ENCODE measurements at regions not wholly inside any gene's neighbourhood (a gene's known extent, or its start where the extent isn't known, plus 50 kb on each side); places are given as distances from the start of the nearest gene placed in this dataset.

GRCh38 chr10:8247191-8247590, 192.7 kb downstream of the GATA3 start:
- DNase-seq (ENCODE audit: low spot score) = no peak
- H3K9me3 ChIP-seq (ENCODE audit: severe bottlenecking) = no peaks in the 10 kb centered on the region
- H3K4me1 ChIP-seq (ENCODE audit: insufficient read depth, poor library complexity, severe bottlenecking) = no peaks in the 10 kb centered on the region
- no peak for ATAC-seq (ENCODE audit: low read depth)
- H3K36me3 ChIP-seq (ENCODE audit: low read depth) = no peaks in the 10 kb centered on the region
- no peak overlapping the region for H3K27ac ChIP-seq (ENCODE audit: poor library complexity, severe bottlenecking)
- no peak overlapping the region for H3K4me3 ChIP-seq (ENCODE audit: severe bottlenecking)
- no peak for TF ChIP-seq CTCF (IDR thresholded peaks at IDR 0.05; ENCODE audit: poor library complexity, severe bottlenecking)
- no peaks in the 10 kb centered on the region for H3K27me3 ChIP-seq (ENCODE audit: insufficient read depth, poor library complexity, severe bottlenecking)

GRCh38 chr10:8248868-8249267, 194.4 kb downstream of the GATA3 start:
- Histone ChIP-seq H3K27me3 (ENCODE audit: insufficient read depth, poor library complexity, severe bottlenecking) (no peaks in the 10 kb centered on the region), H3K27ac (ENCODE audit: poor library complexity, severe bottlenecking) (no peak overlapping the region), H3K36me3 (ENCODE audit: low read depth) (no peaks in the 10 kb centered on the region), H3K4me3 (ENCODE audit: severe bottlenecking) (no peak overlapping the region), H3K9me3 (ENCODE audit: severe bottlenecking) (no peaks in the 10 kb centered on the region), H3K4me1 (ENCODE audit: insufficient read depth, poor library complexity, severe bottlenecking) (no peaks in the 10 kb centered on the region)
- no peak for ATAC-seq (ENCODE audit: low read depth)
- no peak for TF ChIP-seq CTCF (IDR thresholded peaks at IDR 0.05; ENCODE audit: poor library complexity, severe bottlenecking)
- no peak for DNase-seq (ENCODE audit: low spot score)

GRCh38 chr10:8254350-8254749, 199.9 kb downstream of the GATA3 start:
- no peak for ATAC-seq (ENCODE audit: low read depth)

GRCh38 chr10:8255301-8255700, 200.8 kb downstream of the GATA3 start:
- DNase-seq (ENCODE audit: low spot score) = no peak
- no peaks in the 10 kb centered on the region for H3K36me3 ChIP-seq (ENCODE audit: low read depth)
- H3K27me3 ChIP-seq (ENCODE audit: insufficient read depth, poor library complexity, severe bottlenecking) = no peaks in the 10 kb centered on the region
- H3K27ac ChIP-seq (ENCODE audit: poor library complexity, severe bottlenecking) = no peak overlapping the region
- no peaks in the 10 kb centered on the region for H3K4me1 ChIP-seq (ENCODE audit: insufficient read depth, poor library complexity, severe bottlenecking)
- H3K9me3 ChIP-seq (ENCODE audit: severe bottlenecking) = no peaks in the 10 kb centered on the region
- no peak for TF ChIP-seq CTCF (IDR thresholded peaks at IDR 0.05; ENCODE audit: poor library complexity, severe bottlenecking)
- H3K4me3 ChIP-seq (ENCODE audit: severe bottlenecking) = no peak overlapping the region
- ATAC-seq (ENCODE audit: low read depth) = no peak

More at GRCh38 chr10:8254350-8254749, 199.9 kb downstream of the GATA3 start:
- no peak for TF ChIP-seq CTCF (IDR thresholded peaks at IDR 0.05; ENCODE audit: poor library complexity, severe bottlenecking)
- Histone ChIP-seq H3K4me1 (ENCODE audit: insufficient read depth, poor library complexity, severe bottlenecking) (no peaks in the 10 kb centered on the region), H3K4me3 (ENCODE audit: severe bottlenecking) (no peak overlapping the region), H3K36me3 (ENCODE audit: low read depth) (no peaks in the 10 kb centered on the region), H3K9me3 (ENCODE audit: severe bottlenecking) (no peaks in the 10 kb centered on the region), H3K27ac (ENCODE audit: poor library complexity, severe bottlenecking) (no peak overlapping the region), H3K27me3 (ENCODE audit: insufficient read depth, poor library complexity, severe bottlenecking) (no peaks in the 10 kb centered on the region)
- DNase-seq (ENCODE audit: low spot score) = no peak

GRCh38 chr10:8260645-8261044, 206.2 kb downstream of the GATA3 start:
- H3K4me1 ChIP-seq (ENCODE audit: insufficient read depth, poor library complexity, severe bottlenecking) = no peaks in the 10 kb centered on the region
- no peaks in the 10 kb centered on the region for H3K27me3 ChIP-seq (ENCODE audit: insufficient read depth, poor library complexity, severe bottlenecking)
- H3K36me3 ChIP-seq (ENCODE audit: low read depth) = no peaks in the 10 kb centered on the region
- H3K27ac ChIP-seq (ENCODE audit: poor library complexity, severe bottlenecking) = no peak overlapping the region
- TF ChIP-seq CTCF (IDR thresholded peaks at IDR 0.05; ENCODE audit: poor library complexity, severe bottlenecking) = no peak
- no peaks in the 10 kb centered on the region for H3K9me3 ChIP-seq (ENCODE audit: severe bottlenecking)
- no peak overlapping the region for H3K4me3 ChIP-seq (ENCODE audit: severe bottlenecking)
- DNase-seq (ENCODE audit: low spot score) (no peak), ATAC-seq (ENCODE audit: low read depth) (no peak)

All from RWPE2 (cell line).